Kidney (tissue), 13 donors: ENCODE measurements at regions not wholly inside any gene's neighbourhood (a gene's known extent, or its start where the extent isn't known, plus 50 kb on each side); places are given as distances from the start of the nearest gene placed in this dataset.
A peak's percentile ranks its signal among the peaks of the same experiment; 100 is the strongest.

Experiments
- DNase-seq, 5 donors: peaks; one replicate each; pipeline ENCODE4 v3.0.0-alpha.2; 2013 to 2020
- FAIRE-seq: peaks from 2 replicates; lab custom pipeline; 2012; peaks lifted over from hg19 to GRCh38; lab: Jason Lieb, UNC
- H3K27ac ChIP-seq, 2 donors: one replicate each; pipeline ENCODE4 v1.7.0; 2013; ENCODE audit warnings: low read depth in 2 of 2, low read length in 2 of 2, inconsistent platforms in 1 of 2
- H3K27me3 ChIP-seq: one replicate; pipeline ENCODE4 v1.7.1; 2013; ENCODE audit warnings: low read length, inconsistent platforms; ENCODE audit not compliant: control insufficient read depth, insufficient read depth
- H3K36me3 ChIP-seq, 3 donors: one replicate each; pipeline versions ENCODE4 v1.7.0 to v1.7.1; 2013; ENCODE audit warnings: low read length in 3 of 3, control low read depth in 1 of 3, inconsistent platforms in 1 of 3; ENCODE audit not compliant: insufficient read depth in 3 of 3, control insufficient read depth in 2 of 3
- H3K4me1 ChIP-seq, 3 donors: one replicate each; pipeline versions ENCODE4 v1.7.0 to v1.7.1; 2013; ENCODE audit warnings: low read length in 3 of 3, inconsistent platforms in 1 of 3, low read depth in 1 of 3; ENCODE audit not compliant: control insufficient read depth in 2 of 3, insufficient read depth in 2 of 3
- H3K4me3 ChIP-seq, 3 donors: one replicate each; pipeline versions ENCODE4 v1.7.0 to v1.8.1; 2013; ENCODE audit warnings: low read length in 3 of 3, control low read depth in 1 of 3, inconsistent platforms in 1 of 3
- H3K9ac ChIP-seq, 3 donors: one replicate each; pipeline versions ENCODE4 v1.7.0 to v1.7.1; 2013; ENCODE audit warnings: low read length in 3 of 3, control low read depth in 1 of 3, inconsistent platforms in 1 of 3
- H3K9me3 ChIP-seq, 3 donors: one replicate each; pipeline versions ENCODE4 v1.7.0 to v1.7.1; 2013; ENCODE audit warnings: low read length in 3 of 3, control low read depth in 1 of 3, inconsistent platforms in 1 of 3; ENCODE audit not compliant: control insufficient read depth in 2 of 3, insufficient read depth in 1 of 3
- intact Hi-C: fragments of 100-400 bp; cut with DNase I; formaldehyde crosslinking; loops from one replicate; pipeline ENCODE4 v1.11.1; 2022
- TF ChIP-seq, protein P1 (sequence below): IDR thresholded peaks from 3 replicates; pipeline ENCODE4 v1.5.1; 2012; ENCODE audit warnings: mild to moderate bottlenecking, moderate library complexity, borderline replicate concordance; ENCODE audit not compliant: insufficient read depth; ENCODE audit errors: extremely low read depth
- donor health status: control.
- donor health status: control.
- donor health status: control.
- donor health status: control.
- donor health status: control.
- donor health status: DM: yes; HTN: yes; CAD: no.
- donor health status: Normal renal cell carcinoma (clear cell type).

- TF ChIP-seq, protein P1, sequence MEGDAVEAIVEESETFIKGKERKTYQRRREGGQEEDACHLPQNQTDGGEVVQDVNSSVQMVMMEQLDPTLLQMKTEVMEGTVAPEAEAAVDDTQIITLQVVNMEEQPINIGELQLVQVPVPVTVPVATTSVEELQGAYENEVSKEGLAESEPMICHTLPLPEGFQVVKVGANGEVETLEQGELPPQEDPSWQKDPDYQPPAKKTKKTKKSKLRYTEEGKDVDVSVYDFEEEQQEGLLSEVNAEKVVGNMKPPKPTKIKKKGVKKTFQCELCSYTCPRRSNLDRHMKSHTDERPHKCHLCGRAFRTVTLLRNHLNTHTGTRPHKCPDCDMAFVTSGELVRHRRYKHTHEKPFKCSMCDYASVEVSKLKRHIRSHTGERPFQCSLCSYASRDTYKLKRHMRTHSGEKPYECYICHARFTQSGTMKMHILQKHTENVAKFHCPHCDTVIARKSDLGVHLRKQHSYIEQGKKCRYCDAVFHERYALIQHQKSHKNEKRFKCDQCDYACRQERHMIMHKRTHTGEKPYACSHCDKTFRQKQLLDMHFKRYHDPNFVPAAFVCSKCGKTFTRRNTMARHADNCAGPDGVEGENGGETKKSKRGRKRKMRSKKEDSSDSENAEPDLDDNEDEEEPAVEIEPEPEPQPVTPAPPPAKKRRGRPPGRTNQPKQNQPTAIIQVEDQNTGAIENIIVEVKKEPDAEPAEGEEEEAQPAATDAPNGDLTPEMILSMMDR, result no peak
- Histone ChIP-seq H3K27ac (no peak overlapping the region), H3K27me3 (no peaks in the 10 kb centered on the region), H3K4me1 (no peaks in the 10 kb centered on the region), H3K36me3 (no peaks in the 10 kb centered on the region), H3K9me3 (no peaks in the 10 kb centered on the region), H3K9ac (no peak overlapping the region), H3K4me3 (no peak overlapping the region)
- FAIRE-seq (no peak), DNase-seq (no peak)
- intact Hi-C loops, result no loop called here
Observed at GRCh38 chr16:65297453-65297852, 175.6 kb upstream of the CDH11 start.

DNA sequence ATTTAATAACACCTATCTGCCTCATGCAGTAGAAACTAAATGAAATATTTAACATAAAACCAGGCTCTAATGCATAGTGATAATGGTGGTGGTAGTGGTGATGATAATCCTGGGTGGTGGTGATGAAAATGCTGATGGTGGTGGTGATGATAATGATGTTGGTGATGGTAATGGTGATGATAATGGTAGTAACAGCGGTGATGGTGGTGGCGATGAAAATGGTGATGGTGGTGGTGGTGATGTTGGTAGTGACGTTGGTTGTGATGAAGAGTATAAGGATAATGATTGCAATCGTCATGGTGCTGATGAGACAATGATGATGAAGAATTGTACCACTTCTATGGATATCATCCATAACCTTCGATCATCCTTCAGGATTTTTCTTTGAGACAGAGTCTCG, 173.7 kb upstream of the CDH11 start:
- TF ChIP-seq, protein P1, result no peak

DNA sequence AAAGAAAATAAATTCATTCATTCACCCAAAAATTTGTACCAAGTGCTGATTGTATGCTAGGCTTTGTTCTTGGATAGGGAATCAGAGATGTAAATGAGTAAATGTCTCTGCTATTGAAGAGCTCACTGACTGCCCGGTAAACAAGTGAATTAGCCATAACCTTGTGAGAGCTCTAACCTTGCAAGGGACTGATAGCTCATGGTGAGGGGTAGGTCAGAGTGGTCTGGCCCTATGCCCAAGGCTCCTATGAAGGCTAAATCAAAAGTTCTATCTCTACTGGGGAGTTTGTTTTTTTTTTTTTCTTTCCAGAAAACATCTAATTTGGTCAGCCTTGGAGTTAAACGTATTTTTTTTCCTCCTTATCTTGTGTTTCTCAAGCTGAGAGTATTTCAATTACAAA, 172.8 kb upstream of the CDH11 start:
- Histone ChIP-seq H3K27me3 (no peaks in the 10 kb centered on the region), H3K9me3 (no peaks in the 10 kb centered on the region), H3K36me3 (no peaks in the 10 kb centered on the region), H3K27ac (no peak overlapping the region), H3K4me1 (no peaks in the 10 kb centered on the region), H3K9ac (no peak overlapping the region), H3K4me3 (no peak overlapping the region)
- TF ChIP-seq, protein P1, result no peak
- FAIRE-seq, result no peak
- intact Hi-C loops, result no loop called here
- no peak for DNase-seq

More for the DNA sequence above, 173.7 kb upstream of the CDH11 start:
- no peaks in the 10 kb centered on the region for H3K9me3 ChIP-seq
- DNase-seq, result no peak
- H3K4me1 ChIP-seq, result no peaks in the 10 kb centered on the region
- no peak overlapping the region for H3K9ac ChIP-seq
- no peaks in the 10 kb centered on the region for H3K36me3 ChIP-seq
- no peak for FAIRE-seq
- no peak overlapping the region for H3K4me3 ChIP-seq
- no peak overlapping the region for H3K27ac ChIP-seq
- H3K27me3 ChIP-seq, result no peaks in the 10 kb centered on the region
- intact Hi-C loops, result no loop called here

- Histone ChIP-seq H3K4me1 (no peaks in the 10 kb centered on the region), H3K27me3 (no peaks in the 10 kb centered on the region), H3K27ac (no peak overlapping the region), H3K4me3 (no peak overlapping the region), H3K9me3 (no peaks in the 10 kb centered on the region), H3K36me3 (no peaks in the 10 kb centered on the region), H3K9ac (no peak overlapping the region)
- DNase-seq, result peak in 3 of 5 donors; percentile 53 to 60 (median 58)
- TF ChIP-seq, protein P1, result no peak
- FAIRE-seq, result no peak
- intact Hi-C loops, result no loop called here
Observed at GRCh38 chr16:65294165-65294564, 172.3 kb upstream of the CDH11 start.
